Natural killer cell (primary cell): ENCODE measurements at regions not wholly inside any gene's neighbourhood (a gene's known extent, or its start where the extent isn't known, plus 50 kb on each side); places are given as distances from the start of the nearest gene placed in this dataset.

ENCODE experiments used
- ATAC-seq, 3 donors: fragments of 150-1000 bp in 2 of 3; fragments of 200-7000 bp in 1 of 3; cut with Tn5 transposase; 1 replicate in 1 of 3; 2 replicates in 2 of 3; pipeline ENCODE4 v1.10.0; 2021; ENCODE audit warnings: mild to moderate bottlenecking in 2 of 3, moderate library complexity in 2 of 3
- DNase-seq, 2 donors: peaks; one replicate each; pipeline versions ENCODE4 v3.0.0 to v3.0.0-alpha.2; 2013 to 2021; ENCODE audit warnings: mixed read lengths in 1 of 2
- H3K27ac ChIP-seq: one replicate; pipeline ENCODE4 v1.5.1; 2013; ENCODE audit warnings: mild to moderate bottlenecking, low read length
- H3K27me3 ChIP-seq: one replicate; pipeline ENCODE4 v1.6.1; 2013; ENCODE audit warnings: low read length; ENCODE audit not compliant: control insufficient read depth, insufficient read depth
- H3K36me3 ChIP-seq: one replicate; pipeline ENCODE4 v1.6.1; 2013; ENCODE audit warnings: low read length; ENCODE audit not compliant: control insufficient read depth, insufficient read depth
- H3K4me1 ChIP-seq: one replicate; pipeline ENCODE4 v1.6.1; 2013; ENCODE audit warnings: low read length; ENCODE audit not compliant: control insufficient read depth, insufficient read depth
- H3K4me3 ChIP-seq: one replicate; pipeline ENCODE4 v1.5.1; 2013; ENCODE audit warnings: low read length
- H3K9me3 ChIP-seq: one replicate; pipeline ENCODE4 v1.6.1; 2013; ENCODE audit warnings: low read length; ENCODE audit not compliant: control insufficient read depth, insufficient read depth
- H3K27ac Mint-ChIP-seq, 2 donors: one replicate each; pipeline ENCODE4 v1.8.0; 2022; ENCODE audit warnings: mild to moderate bottlenecking in 2 of 2, mixed read lengths in 2 of 2, moderate library complexity in 1 of 2
- H3K27me3 Mint-ChIP-seq, 2 donors: one replicate each; pipeline ENCODE4 v1.8.0; 2022; ENCODE audit warnings: low read depth in 2 of 2, mixed read lengths in 2 of 2
- H3K36me3 Mint-ChIP-seq: one replicate; pipeline ENCODE4 v1.8.0; 2022; ENCODE audit warnings: mixed read lengths
- H3K4me1 Mint-ChIP-seq, 2 donors: one replicate each; pipeline ENCODE4 v1.8.0; 2022; ENCODE audit warnings: mixed read lengths in 2 of 2
- H3K4me3 Mint-ChIP-seq: one replicate; pipeline ENCODE4 v1.8.0; 2022; ENCODE audit warnings: mild to moderate bottlenecking, moderate library complexity, mixed read lengths
- H3K9me3 Mint-ChIP-seq, 2 donors: one replicate each; pipeline ENCODE4 v1.8.0; 2022; ENCODE audit warnings: mixed read lengths in 2 of 2
- CTCF ChIP-seq: fragments of 200-600 bp; IDR thresholded peaks from one replicate; pipeline ENCODE4 v1.8.0; 2022; ENCODE audit warnings: antibody characterized with exemption
- WGBS: methylation state at CpG from one replicate; pipeline ENCODE4 v1.1.7; 2013; ENCODE audit warnings: missing lambda C conversion rate; ENCODE audit not compliant: insufficient coverage; 5-methylcytosine and 5-hydroxymethylcytosine counted together
- intact Hi-C: fragments of 100-400 bp; cut with micrococcal nuclease; formaldehyde crosslinking; loops from one replicate; pipeline ENCODE4 v1.14.2; 2022

- H3K27me3 ChIP-seq: no peaks in the 10 kb centered on the region
- no peak overlapping the region for H3K4me3 ChIP-seq
- Mint-ChIP-seq H3K36me3 (no peaks in the 10 kb centered on the region), H3K4me3 (no peak overlapping the region), H3K27me3 (no peaks in the 10 kb centered on the region), H3K4me1 (no peaks in the 10 kb centered on the region), H3K9me3 (peaks cover 10 to 11% of the 10 kb centered on the region in 2 donors), H3K27ac (no peak overlapping the region)
- H3K27ac ChIP-seq: no peak overlapping the region
- peaks cover 9% of the 10 kb centered on the region for H3K9me3 ChIP-seq
- H3K36me3 ChIP-seq: no peaks in the 10 kb centered on the region
- ATAC-seq (no peak), DNase-seq (no peak)
- no peak for TF ChIP-seq CTCF
- intact Hi-C loops: no loop called here
- H3K4me1 ChIP-seq: no peaks in the 10 kb centered on the region
Measured at GRCh38 chr6:23140871-23141270, 571.5 kb downstream of the HDGFL1 start.

DNA sequence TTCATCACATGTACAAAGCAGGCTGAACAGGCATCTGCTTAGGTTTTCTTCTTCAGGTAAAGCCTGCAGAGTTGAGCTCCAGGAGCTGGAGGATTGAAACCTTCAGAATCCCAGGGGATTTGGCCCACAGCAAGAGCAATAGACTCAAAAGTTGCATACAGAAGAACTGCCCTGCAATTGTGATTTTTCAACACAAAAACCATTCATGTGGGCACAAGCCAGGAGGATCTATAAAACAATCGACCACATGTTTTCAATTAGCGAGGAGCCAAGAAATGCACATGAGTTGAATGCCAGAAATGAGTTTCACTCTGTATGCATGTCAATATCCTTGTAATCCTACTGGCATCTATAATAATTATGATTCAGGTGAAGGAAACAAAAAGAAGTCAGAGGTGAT, 576.4 kb downstream of the HDGFL1 start:
- 88% methylated on average over 2 of the region's 2 CpGs for WGBS
- H3K9me3 Mint-ChIP-seq: peaks cover 6 to 11% of the 10 kb centered on the region in 2 donors
- no peak for DNase-seq
- ATAC-seq: no peak
- no peak for TF ChIP-seq CTCF
- Histone ChIP-seq H3K9me3 (no peaks in the 10 kb centered on the region), H3K4me1 (no peaks in the 10 kb centered on the region), H3K36me3 (no peaks in the 10 kb centered on the region), H3K4me3 (no peak overlapping the region), H3K27me3 (no peaks in the 10 kb centered on the region), H3K27ac (no peak overlapping the region)
- H3K4me3 Mint-ChIP-seq: no peak overlapping the region
- intact Hi-C loops: no loop called here
- H3K4me1 Mint-ChIP-seq: no peaks in the 10 kb centered on the region
- no peak overlapping the region for H3K27ac Mint-ChIP-seq
- no peaks in the 10 kb centered on the region for H3K36me3 Mint-ChIP-seq
- no peaks in the 10 kb centered on the region for H3K27me3 Mint-ChIP-seq

DNA sequence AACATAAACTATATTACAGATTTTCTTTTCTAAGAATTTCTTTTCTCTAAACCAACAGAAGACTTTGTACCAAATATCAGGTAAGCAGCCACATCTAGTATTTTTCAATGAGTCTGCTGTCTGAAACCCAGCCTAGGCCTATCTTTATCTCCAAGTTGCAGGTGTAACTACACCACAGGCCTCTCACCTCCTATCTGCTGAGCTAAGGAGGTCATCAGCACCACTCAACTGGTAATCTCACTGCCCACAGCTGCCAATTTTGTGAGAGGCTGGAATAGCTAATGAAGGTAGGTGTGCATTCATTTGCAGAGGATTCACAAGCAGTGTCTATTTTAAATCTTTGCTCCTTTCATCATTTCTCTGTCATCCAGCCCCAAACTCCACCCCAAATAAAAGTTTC, 584.8 kb downstream of the HDGFL1 start:
- Mint-ChIP-seq H3K4me1 (no peaks in the 10 kb centered on the region), H3K27ac (no peak overlapping the region), H3K36me3 (no peaks in the 10 kb centered on the region), H3K27me3 (no peaks in the 10 kb centered on the region), H3K9me3 (peaks cover 8 to 17% of the 10 kb centered on the region in 2 donors), H3K4me3 (no peak overlapping the region)
- Histone ChIP-seq H3K36me3 (no peaks in the 10 kb centered on the region), H3K27ac (no peak overlapping the region), H3K9me3 (peaks cover 4% of the 10 kb centered on the region), H3K4me1 (no peaks in the 10 kb centered on the region), H3K27me3 (no peaks in the 10 kb centered on the region), H3K4me3 (no peak overlapping the region)
- intact Hi-C loops: no loop called here
- DNase-seq (no peak), ATAC-seq (no peak)
- no peak for TF ChIP-seq CTCF

GRCh38 chr6:23170049-23170448, 600.7 kb downstream of the HDGFL1 start:
- H3K27me3 ChIP-seq: no peaks in the 10 kb centered on the region
- H3K4me1 Mint-ChIP-seq: no peaks in the 10 kb centered on the region

More at GRCh38 chr6:23170049-23170448, 600.7 kb downstream of the HDGFL1 start:
- Histone ChIP-seq H3K4me1 (no peaks in the 10 kb centered on the region), H3K27ac (no peak overlapping the region), H3K36me3 (no peaks in the 10 kb centered on the region), H3K4me3 (no peak overlapping the region), H3K9me3 (peaks cover 3% of the 10 kb centered on the region)
- Mint-ChIP-seq H3K27me3 (no peaks in the 10 kb centered on the region), H3K9me3 (peaks cover 11 to 25% of the 10 kb centered on the region in 2 donors), H3K36me3 (peaks cover 4% of the 10 kb centered on the region), H3K4me3 (no peak overlapping the region), H3K27ac (no peak overlapping the region)
- intact Hi-C loops: no loop called here
- DNase-seq (no peak), ATAC-seq (no peak)
- no peak for TF ChIP-seq CTCF
- no CpG with 5 or more reads among the region's 1 CpG for WGBS
